Putamen (tissue), 1 donor: ENCODE measurements at regions not wholly inside any gene's neighbourhood (a gene's known extent, or its start where the extent isn't known, plus 50 kb on each side); places are given as distances from the start of the nearest gene placed in this dataset.

Source experiments
- DNase-seq: peaks from one replicate; pipeline ENCODE4 v3.0.0-alpha.2; 2016; ENCODE audit warnings: low spot score

DNA sequence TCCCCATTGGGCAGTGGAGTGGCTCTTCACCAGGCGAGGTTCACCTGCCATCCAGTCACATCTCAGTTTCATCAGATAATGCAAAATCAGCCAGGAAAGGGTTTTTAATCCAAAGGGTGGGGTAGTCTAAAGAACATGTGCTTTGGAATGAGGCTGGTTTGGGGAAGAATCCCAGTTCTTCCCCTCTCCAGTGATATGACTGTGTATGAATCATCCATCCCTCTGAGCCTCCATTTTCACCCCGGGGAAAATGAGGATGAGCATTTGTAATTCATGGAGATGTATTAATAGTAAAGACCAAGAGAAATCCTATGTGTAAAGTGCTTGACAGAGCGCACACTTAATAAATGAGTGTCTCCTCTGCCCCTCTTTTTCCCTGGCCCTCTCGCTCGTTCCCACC, 215.1 kb upstream of the FGGY start:
- no peak for DNase-seq

DNA sequence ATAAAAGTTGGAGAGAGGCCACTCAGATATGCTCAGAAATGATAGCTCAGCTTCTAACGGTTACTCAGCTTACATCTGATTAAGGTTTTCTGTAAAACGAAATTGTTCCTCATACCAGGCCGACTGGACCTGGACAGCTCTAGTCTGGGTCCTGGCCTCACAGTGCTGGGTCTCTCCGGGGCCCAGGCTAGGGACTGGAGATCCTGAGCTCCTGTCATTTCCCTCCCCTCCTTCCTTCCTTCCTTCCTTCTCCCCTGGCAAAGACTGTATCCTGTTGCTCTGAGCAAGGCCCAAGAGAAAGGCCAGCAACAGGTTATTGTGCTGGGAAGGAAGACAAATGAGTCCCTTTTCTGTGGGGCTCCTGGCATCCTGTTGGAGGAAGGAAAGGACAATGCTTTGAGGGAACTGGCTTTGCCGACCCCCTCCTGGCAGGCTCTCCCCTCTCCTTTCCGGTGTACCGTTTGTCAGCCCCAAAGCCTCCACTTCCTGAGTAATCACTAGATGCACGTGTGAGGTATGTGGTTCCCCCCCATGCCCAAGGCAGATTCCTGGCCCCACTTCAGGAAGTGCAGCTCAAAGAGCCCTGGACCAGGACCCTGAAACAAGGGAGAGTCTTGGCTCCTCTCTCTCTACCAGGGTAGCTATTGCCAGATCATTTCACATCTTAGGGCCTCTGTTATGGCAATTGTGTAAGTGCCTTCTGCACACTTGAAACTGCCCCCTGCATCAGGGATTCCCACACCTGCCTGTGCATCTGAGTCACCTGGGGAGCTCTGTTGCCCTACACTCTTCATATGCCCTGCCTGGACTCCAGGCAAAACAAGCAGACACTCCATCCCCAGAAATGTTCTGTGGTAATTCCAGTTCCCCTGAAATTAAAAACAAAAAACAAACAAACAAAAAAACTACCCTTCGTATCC, 212.7 kb upstream of the FGGY start:
- no peak for DNase-seq

DNA sequence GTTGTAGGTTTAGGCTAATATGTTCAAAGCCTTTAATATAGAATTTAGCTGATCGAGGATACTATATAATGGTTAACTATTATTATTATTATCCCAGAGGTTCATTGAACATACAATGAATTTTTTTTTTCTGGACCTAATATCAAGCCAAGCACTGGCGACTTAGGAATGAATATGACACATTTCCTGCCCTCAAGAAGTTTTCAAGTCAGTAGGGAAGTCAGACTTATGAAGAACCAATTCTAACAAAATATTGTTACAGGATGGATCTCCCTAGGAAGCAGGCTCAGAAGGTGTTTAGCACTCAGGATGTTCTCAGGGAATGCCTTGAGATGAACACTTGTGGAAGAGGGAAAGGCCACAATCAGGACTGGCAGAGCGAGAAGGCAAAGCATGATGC, 211.8 kb upstream of the FGGY start:
- no peak for DNase-seq

DNA sequence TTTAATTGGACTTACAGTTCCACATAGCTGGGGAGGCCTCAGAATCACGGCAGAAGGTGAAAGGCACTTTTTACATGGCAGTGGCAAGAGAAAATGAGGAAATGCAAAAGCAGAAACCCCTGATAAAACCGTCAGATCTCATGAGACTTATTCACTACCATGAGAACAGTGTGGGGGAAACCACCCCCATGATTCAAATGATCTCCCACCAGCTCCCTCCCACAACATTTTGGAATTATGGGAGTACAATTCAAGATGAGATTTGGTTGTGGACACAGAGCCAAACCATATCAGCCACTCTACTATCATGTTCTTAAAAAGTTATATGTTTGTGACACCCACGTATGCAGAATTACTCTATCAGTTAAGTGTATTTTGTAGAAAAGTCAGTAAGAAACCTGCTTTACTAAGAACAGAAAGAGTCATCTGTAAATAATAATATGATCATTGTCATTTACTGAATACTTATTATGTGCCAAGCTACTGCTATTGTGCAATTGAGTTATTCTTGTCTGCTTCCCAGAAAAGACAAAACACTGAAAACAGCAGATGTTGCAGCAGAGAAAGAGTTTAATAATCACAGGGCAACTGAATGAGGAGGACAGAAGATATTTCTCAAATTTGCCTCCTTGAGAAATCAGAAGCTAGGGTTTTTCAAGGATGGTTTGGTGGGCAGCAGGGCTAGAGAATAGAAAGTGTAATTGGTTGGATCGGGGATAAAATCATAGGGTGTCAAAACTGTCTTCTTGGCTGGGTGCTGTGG, 207.7 kb upstream of the FGGY start:
- no peak for DNase-seq

DNA sequence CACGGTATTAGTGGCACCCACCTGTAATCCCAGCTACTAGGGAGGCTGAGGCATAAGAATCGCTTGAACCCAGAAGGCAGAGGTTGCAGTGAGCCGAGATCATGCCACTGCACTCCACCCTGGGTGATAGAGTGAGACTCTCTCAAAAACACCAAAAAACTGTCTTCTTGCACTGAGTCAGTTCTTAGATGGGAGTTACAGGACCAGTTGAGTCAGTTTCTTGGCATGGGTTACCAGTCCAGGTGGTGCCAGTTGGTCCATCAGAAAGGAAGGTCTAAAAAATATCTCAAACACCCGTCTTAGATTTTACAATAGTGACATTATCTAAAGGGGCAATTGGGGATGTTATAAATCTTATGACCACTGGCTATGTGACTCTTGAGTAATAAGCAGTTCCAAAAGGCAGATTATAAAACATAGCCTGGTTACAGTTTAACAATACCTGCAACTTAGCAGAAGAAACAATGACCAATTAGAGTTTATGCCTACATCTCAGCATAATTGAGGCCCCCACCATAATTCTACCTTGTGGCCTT, 206.9 kb upstream of the FGGY start:
- no peak for DNase-seq

DNA sequence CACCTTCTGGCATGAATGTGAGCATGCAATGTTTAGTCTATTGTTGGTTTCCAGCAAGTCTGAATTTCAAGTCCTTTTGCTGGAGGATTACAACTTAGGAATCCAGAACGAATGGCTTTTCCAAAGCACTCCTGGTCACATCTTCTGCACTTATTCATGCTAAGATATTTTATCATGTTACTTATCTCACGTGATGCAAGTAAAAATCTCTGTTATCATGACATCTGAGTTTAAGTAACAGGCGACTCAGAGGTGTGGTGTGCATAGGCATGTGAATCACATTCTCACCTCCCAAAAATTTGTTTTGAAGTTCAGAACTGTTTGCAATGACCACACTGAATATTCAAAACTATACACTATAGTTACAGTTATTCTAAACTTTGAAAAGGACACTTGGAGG, 204.8 kb upstream of the FGGY start:
- no peak for DNase-seq

DNA sequence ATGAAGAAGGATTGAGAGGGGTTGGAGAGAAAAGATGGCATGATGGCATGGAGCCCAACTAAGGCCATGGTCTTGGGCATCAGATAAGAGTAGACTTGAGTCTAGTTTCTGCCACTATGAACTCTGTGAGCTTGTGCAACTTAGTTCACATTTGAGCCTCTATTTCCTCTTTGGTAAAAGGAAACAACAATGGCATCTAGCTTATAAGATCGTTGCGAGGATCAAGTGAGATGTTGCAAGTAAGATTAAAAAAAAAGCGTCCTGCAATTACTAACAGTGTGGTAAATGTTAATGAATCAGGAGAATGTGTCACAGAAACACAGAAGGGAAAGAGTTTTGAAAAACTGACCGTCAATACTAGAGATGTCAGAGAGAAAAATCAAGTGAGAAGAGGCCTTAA, 202.9 kb upstream of the FGGY start:
- DNase-seq, result no peak

DNA sequence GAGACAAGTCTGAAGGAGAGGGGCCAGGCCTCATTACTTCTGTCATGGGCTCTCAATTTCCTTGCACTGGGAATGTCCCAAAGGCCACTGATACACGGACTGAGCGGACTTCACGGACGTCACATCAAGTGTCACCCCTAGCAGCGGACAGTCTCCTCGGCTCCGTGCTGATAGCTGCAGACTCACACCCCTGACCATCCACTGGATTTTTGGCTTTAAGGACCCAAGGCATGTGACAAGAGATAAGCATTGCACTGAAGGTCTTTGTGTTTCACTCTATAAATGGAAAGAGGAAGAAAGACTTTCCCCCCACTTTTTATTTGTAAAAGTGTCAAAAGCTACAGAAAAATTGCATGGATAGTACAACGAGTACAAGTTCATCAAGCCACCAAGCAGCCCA, 200.4 kb upstream of the FGGY start:
- no peak for DNase-seq

DNA sequence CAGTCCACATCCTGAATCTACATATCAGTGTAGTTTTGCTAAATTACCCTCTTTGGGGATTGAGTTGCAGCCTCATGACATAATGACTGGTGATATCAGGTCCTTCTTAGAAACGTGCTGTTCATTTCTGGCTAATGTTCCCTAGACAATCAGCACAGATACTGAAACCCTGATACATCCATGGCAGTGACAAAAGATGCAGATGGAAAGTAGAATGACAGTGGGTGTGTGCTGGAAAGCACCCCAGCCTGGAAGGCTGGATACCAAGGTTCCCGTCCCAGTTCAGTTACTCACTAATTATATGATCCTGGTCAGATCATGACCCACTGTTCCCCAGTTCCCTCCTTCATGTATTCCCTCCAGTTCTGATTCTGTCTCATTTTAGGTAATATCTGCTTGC, 198.2 kb upstream of the FGGY start:
- no peak for DNase-seq

DNA sequence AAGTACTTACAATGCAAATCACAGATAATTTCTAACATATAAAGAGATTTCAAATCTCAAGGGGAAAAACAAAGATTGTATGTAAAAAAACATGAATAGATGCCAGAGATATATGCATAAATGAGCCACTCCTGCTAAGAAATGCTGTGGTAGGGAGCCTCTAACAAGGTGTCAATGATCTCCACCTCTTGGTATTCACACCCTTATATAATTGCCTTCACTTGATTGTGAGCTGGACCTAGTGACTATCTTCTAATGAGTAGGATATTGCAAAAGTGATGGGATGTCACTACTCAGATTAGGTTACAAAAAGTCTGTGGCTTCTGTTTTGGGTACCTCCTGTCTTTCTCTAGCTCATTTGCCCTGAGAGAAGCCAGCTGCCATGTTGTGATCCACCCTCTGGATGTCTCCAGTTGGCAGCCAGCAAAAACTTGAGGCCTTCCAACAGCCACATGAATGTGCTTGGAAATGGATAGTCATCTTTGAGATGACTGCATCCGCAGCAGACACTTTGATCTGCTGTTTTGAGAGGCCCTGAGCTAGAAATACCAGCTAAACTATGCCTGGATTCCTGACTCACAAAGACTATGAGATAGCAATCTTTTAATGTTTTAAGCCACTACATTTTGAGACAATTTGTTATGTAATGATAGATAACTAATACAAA, 196.1 kb upstream of the FGGY start:
- no peak for DNase-seq

DNA sequence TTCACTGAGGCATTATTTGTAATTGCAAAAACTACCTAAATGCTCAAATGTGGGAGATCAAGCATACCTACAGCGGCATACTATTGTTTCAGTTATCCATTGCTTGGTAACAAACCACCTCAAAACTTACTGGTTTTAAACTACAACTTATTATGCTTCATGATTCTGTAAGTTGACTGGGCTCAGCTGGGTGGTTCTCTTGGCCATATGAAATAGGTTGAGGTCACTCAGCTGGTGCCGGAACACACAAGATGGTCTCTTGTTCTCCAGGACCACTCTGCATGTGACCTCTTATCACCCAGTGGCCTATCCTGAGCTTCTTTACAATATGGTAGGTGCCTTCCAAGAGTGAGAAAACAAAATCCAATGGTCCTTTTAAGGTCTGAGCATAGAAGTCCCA, 195.4 kb upstream of the FGGY start:
- DNase-seq, result no peak

DNA sequence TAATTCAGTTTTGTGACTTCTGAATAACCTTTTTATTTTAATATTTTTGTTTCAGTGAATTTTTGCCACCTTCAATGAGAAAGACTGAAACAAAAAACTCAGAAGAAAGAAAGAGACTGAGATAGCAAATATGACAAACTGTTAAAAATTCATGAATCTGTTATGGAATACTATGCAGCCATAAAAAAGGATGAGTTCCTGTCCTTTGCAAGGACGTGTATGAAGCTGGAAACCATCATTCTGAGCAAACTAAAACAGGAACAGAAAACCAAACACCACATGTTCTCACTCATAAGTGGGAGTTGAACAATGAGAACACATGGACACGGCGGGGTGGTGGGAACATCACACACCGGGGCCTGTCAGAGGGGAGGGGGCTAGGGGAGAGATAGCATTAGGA, 193.4 kb upstream of the FGGY start:
- DNase-seq, result no peak

DNA sequence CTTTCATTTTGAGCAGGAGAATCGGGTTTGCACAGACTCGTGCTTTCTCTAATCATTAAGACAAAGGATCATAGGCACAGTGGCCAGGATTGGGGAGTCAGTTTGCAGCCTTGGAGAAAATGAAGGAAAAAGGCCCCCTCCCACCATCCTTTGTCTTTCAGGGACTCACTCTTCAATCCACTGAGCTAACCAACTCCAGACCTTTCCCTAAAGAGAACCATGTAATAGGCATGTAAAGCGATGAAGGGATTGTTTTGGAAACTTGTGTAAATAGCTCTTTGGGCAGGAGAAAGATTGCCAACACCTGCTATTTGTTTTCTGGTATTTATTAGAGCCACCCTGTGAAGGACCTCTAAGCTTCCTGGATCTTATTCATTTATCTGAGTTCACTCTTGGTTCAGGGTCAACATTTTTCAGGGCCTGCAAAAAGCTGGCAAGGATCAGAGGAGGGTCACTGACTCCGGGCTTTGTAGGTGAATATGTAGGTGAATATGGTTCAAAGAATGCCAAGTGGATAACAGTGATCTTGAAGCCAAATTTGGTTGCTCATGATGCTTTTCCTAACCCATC, 192.6 kb upstream of the FGGY start:
- no peak for DNase-seq

DNA sequence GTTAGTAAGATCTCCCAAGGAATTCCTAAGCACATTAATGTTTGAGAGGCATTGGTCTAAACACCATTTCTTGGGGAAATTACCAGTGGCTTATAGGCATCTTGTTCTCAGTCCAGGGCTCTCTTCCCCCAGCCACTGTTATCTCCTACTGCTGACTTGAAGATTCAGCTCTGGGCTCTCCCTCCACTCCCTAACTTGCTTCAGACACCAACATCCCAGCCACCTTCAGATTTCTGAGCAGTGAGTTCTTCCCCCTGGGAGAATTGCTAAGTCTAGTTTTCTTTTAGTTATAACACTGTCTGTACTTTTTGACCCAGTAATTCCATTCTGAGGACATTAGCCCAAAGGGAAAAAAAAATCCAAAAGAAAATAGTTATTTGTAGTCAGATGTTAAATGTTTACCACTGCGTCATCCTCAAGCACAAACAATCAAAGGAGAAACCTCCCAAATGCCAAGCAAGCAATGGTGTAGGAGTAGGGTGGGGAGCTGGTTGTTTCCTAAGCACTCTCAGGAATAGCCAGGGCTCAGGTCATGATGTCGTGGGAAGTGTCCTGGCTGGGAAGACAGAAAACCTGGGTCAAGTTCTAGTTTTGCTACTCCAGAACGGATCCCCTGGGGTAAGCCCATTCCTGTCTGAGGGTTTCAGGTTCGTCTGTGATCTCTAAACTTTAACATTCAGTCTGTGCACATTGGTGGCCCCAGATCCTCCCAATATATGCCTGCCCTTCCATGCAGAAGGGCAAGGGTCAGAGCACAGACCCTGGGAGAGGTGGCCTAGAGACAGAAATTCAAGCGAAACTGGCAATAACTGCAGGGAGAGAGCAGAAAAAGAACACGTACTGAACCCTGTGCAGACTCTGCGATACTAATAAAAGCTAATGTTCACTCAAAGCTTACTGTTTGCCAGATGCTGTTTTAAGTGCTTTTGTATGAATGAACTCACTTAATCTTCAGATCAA, 191.1 kb upstream of the FGGY start:
- no peak for DNase-seq

DNA sequence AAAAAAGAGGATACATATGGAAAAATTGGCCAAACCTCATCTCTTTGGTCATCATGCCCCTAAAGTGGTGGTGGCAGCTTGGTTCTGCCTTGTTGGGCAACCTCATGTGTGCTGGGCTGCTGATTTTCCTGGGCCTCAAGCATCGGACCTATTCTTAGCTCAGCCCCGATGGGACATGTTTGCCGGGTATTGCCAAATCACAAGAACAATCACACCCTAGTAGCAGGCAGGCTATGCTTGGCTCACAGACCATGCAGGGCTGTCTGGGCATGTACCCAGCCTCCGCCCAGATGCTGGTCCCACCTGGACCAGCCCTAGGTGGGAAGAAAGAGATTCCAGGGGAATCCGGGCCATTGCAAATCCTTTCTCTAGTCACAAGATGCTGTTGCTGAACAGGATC, 189.4 kb upstream of the FGGY start:
- no peak for DNase-seq

DNA sequence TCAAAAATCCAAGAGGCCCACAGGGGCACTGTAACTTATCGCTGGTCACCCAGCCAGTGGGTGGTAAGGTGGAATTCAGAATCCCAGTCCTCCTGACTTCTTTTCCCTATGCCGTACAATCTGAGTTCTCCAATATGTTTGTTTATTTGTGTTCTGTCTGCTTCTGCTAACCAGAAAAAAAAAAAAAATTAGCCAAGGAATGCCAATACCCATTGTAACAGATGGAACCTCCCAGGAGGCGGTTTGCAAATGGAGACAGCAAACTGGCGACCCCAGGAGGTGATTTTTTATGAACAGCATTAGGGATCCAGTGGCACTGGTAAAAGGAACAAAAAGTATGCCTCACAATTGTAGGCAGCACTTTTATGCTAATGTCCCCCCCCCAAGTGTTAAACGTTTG, 189.0 kb upstream of the FGGY start:
- DNase-seq, result no peak

DNA sequence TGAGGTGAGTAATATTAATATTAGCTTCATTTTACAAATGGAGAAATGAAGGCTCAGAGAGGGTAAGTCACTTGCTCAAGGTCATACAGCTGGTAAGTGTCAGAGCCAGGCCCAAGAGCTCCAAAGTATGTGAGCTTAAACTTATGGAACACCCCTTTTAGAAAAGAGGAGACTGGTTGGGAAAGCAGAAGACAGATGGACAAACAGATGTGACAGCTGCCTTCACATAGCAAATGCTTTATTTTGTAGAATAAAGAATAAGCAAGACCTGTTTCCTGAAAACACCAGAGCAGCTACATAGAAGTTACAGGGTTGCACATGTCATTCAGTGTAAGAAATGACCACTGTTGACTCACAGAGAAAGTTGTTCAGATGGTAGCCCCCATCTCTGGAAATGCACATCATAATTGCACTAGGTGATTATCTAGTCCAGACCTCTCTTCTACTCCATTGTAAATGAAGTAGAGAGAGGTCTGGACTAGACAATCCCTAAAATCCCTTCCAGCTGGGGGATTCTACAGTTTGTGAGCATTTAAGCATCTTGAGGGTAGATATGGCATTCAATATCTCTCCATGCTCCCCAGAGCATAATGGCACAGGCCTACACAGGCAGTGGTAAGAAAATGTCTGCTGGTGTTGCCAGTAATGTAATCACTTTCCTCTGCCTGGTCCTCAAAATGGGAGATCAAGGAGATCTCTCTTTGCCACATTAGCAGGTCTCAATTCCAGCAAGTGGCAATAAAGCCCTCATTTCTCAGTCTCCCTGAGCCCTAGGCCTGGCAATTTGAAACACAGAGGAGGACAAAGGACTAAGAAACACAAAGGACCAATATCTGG, 188.2 kb upstream of the FGGY start:
- no peak for DNase-seq

DNA sequence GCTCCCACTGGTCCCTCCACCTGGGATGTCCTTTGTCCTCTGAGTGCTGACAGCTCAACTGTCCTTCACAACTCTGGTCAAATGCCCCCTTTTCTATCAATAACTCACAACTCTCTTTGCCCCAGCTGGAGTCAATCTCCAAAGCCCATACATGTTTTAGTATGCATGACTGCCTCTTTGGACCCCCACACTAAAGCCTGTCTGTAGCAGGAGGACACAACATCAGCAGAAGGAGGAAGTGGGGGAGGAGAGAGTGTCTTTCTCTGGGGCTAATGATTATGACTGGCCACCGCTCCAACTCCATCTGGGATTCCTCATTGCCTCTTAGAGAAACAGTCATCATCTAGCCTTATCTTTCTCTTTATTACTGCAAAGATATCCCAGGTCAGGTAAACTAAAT, 186.6 kb upstream of the FGGY start:
- DNase-seq, result no peak

DNA sequence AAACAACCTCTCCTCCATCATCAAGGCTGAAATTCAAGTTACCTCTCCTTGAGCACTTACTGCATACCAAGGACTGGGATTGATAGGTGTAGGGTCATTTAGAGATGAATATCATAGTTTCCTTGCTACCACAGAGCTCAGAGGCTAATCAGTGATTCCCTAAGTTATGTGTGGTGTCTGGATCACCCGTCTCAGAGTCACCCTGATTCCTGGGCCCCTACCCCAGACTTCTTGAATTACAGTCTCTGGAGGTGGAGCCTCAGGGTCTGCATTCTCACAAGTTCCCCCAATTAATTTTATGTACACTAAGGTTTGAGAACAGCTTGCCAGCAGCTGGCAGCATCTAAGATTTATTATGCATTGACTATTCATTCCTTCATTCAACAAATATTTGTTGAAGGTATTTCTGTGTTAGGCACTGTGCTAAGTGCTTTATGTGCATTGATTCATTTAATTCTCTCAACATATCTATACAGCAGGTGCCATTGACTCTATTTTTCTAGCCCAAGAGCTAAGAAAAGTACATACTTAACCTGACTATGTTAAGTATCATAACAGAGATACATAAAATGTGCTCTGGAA, 182.9 kb upstream of the FGGY start:
- DNase-seq, result no peak

DNA sequence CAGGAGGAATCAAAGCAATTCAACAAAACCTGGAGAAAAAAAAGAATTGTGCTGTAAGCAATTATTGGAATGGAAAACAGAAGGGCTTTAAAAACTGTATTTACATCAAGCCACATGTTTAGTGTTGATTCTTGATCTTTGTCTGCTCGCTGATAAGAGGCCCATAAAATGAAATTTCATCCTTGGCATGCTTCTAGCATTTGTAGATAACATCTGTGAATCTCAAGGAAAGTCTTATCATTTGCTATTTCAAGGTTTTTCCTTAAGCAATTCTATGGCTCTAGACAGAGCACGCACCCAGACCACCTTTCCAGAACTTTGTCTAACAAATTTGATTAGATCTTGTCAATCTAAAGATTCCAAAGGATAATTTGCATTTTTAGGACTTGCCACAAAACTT, 181.0 kb upstream of the FGGY start:
- no peak for DNase-seq
